Activated CD4-positive, alpha-beta T cell treated with anti-CD3 and anti-CD28 coated beads, Interleukin-2, amount 10 ng/mL, durations not matched to agents 7 days and 5 days (primary cell): ENCODE measurements at regions not wholly inside any gene's neighbourhood (a gene's known extent, or its start where the extent isn't known, plus 50 kb on each side); places are given as distances from the start of the nearest gene placed in this dataset.

ENCODE experiments used
- CTCF ChIA-PET: fragments of 350-600 bp; sonication (Branson Sonifier 250); formaldehyde crosslinking; loops from one replicate; lab custom pipeline; 2021; ENCODE audit warnings: antibody characterized with exemption; lab: Charles Lee
- POLR2A ChIA-PET: fragments of 350-600 bp; sonication (Branson Sonifier 250); formaldehyde crosslinking; loops from one replicate; lab custom pipeline; 2021; ENCODE audit warnings: antibody characterized with exemption; lab: Charles Lee
- DNase-seq: peaks from one replicate; pipeline ENCODE4 v3.0.0-alpha.2; 2020
- H3K27ac Mint-ChIP-seq: one replicate; pipeline ENCODE4 v1.8.0; 2021; ENCODE audit warnings: mild to moderate bottlenecking, moderate library complexity, mixed read lengths
- H3K27me3 Mint-ChIP-seq: one replicate; pipeline ENCODE4 v1.8.0; 2021; ENCODE audit warnings: mixed read lengths
- H3K36me3 Mint-ChIP-seq: one replicate; pipeline ENCODE4 v1.8.0; 2021; ENCODE audit warnings: low read depth, mixed read lengths
- H3K4me1 Mint-ChIP-seq: one replicate; pipeline ENCODE4 v1.8.0; 2021; ENCODE audit warnings: mixed read lengths
- H3K4me3 Mint-ChIP-seq: one replicate; pipeline ENCODE4 v1.8.0; 2021; ENCODE audit warnings: mild to moderate bottlenecking, moderate library complexity, mixed read lengths
- H3K9me3 Mint-ChIP-seq: one replicate; pipeline ENCODE4 v1.8.0; 2021; ENCODE audit warnings: mixed read lengths

- peaks cover 19% of the 10 kb centered on the region for H3K27me3 Mint-ChIP-seq
- CTCF ChIA-PET = interaction anchor here (0.9 kb wide), 1 partner anchor 21 kb away, joined by 3 read pairs; no protein-coding TSS in a partner anchor
- POLR2A ChIA-PET = no interaction called here
- DNase-seq = no peak
- no peak overlapping the region for H3K27ac Mint-ChIP-seq
- no peak overlapping the region for H3K4me3 Mint-ChIP-seq
- H3K4me1 Mint-ChIP-seq = no peaks in the 10 kb centered on the region
- no peaks in the 10 kb centered on the region for H3K9me3 Mint-ChIP-seq
- no peaks in the 10 kb centered on the region for H3K36me3 Mint-ChIP-seq
Observed at GRCh38 chr20:23199356-23199755, 113.2 kb upstream of the CD93 start.

DNA sequence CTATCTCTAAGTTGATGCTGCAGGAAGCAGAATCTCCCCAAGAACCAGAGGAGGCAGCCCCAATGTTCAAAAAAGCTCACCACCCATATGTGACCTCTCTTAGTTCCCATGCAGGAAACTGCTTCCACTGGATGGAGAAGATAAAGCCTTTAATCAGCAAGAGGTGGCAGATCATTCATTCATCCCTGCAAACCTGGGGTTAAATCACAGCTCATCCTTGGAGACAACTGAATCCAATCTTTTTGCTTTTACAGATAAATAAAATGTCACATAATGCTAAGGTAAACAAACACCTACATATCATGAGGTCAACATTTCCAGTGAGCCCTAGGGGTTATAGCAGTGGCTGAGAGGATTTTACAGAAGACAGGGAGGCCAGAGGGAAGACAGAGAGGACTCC, 112.7 kb upstream of the CD93 start:
- Mint-ChIP-seq H3K27me3 (peaks cover 20% of the 10 kb centered on the region), H3K4me3 (no peak overlapping the region), H3K27ac (no peak overlapping the region), H3K4me1 (no peaks in the 10 kb centered on the region), H3K36me3 (no peaks in the 10 kb centered on the region), H3K9me3 (no peaks in the 10 kb centered on the region)
- CTCF ChIA-PET = interaction anchor here (0.9 kb wide), 1 partner anchor 20 kb away, joined by 3 read pairs; no protein-coding TSS in a partner anchor
- POLR2A ChIA-PET = no interaction called here
- no peak for DNase-seq

- ChIA-PET POLR2A (interaction anchor here (0.6 kb wide), 1 partner anchor 19 kb away, joined by 3 read pairs; no protein-coding TSS in a partner anchor), CTCF (no interaction called here)
- no peaks in the 10 kb centered on the region for H3K4me1 Mint-ChIP-seq
- H3K4me3 Mint-ChIP-seq = no peak overlapping the region
- no peak for DNase-seq
- no peaks in the 10 kb centered on the region for H3K9me3 Mint-ChIP-seq
- H3K27me3 Mint-ChIP-seq = peaks cover 20% of the 10 kb centered on the region
- H3K36me3 Mint-ChIP-seq = no peaks in the 10 kb centered on the region
- no peak overlapping the region for H3K27ac Mint-ChIP-seq
Observed at GRCh38 chr20:23197836-23198235, 111.7 kb upstream of the CD93 start.

DNA sequence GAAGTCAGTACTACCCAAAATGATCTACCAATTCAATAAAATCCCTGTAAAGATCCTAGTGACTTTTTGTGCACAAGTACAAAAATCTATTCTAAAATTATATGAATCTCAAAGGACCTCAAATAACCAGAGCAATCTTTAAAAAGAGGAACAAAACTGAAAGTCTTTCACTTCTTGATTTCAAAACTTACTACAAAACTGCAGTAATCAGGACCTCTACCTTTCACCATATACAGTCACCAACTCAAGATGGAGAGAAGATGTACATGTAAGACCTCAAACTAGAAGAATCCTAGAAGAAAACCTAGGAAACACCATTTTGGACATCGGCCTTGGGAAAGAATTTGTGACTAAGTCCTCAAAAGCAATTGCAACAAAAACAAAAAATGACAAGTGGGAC, 109.5 kb upstream of the CD93 start:
- peaks cover 23% of the 10 kb centered on the region for H3K27me3 Mint-ChIP-seq
- ChIA-PET CTCF (no interaction called here), POLR2A (no interaction called here)
- no peaks in the 10 kb centered on the region for H3K4me1 Mint-ChIP-seq
- H3K27ac Mint-ChIP-seq = no peak overlapping the region
- H3K36me3 Mint-ChIP-seq = no peaks in the 10 kb centered on the region
- no peak overlapping the region for H3K4me3 Mint-ChIP-seq
- no peak for DNase-seq
- H3K9me3 Mint-ChIP-seq = no peaks in the 10 kb centered on the region

GRCh38 chr20:23193801-23194384, 107.8 kb upstream of the CD93 start:
- H3K4me1 Mint-ChIP-seq = no peaks in the 10 kb centered on the region
- H3K4me3 Mint-ChIP-seq = no peak overlapping the region
- POLR2A ChIA-PET = no interaction called here
- H3K27me3 Mint-ChIP-seq = peaks cover 23% of the 10 kb centered on the region
- CTCF ChIA-PET = interaction anchor here (0.5 to 0.8 kb wide), 2 partner anchors 13 to 40 kb away, joined by 3 to 7 read pairs; no protein-coding TSS in a partner anchor
- no peaks in the 10 kb centered on the region for H3K36me3 Mint-ChIP-seq
- H3K27ac Mint-ChIP-seq = no peak overlapping the region
- DNase-seq = no peak
- H3K9me3 Mint-ChIP-seq = no peaks in the 10 kb centered on the region

DNA sequence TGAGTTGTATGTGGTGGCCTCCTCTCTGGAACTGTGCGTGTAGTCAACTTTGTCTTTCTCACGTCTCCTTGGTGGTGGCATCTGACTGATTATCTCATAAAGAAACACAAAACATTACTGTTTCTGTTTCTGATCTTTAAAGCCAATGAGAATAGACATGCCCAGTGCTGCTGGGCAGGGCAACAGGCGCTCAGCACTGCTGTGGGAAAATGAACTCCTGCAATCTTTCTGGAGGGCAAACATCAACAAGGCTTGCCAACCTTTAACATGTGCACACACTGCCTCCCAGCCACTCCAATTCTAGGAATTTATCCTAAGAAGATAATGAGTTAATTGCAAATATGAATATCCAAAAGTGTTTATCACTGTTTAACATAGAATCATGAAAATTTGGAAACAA, 106.3 kb upstream of the CD93 start:
- DNase-seq = no peak
- POLR2A ChIA-PET = no interaction called here
- Mint-ChIP-seq H3K4me1 (no peaks in the 10 kb centered on the region), H3K9me3 (no peaks in the 10 kb centered on the region), H3K27me3 (peaks cover 15% of the 10 kb centered on the region), H3K27ac (no peak overlapping the region), H3K4me3 (no peak overlapping the region), H3K36me3 (no peaks in the 10 kb centered on the region)
- CTCF ChIA-PET = no interaction called here

- H3K9me3 Mint-ChIP-seq = peaks cover 2% of the 10 kb centered on the region
- no peak overlapping the region for H3K27ac Mint-ChIP-seq
- no peak overlapping the region for H3K4me3 Mint-ChIP-seq
- DNase-seq = no peak
- H3K27me3 Mint-ChIP-seq = peaks cover 4% of the 10 kb centered on the region
- CTCF ChIA-PET = no interaction called here
- H3K4me1 Mint-ChIP-seq = no peaks in the 10 kb centered on the region
- POLR2A ChIA-PET = no interaction called here
- H3K36me3 Mint-ChIP-seq = no peaks in the 10 kb centered on the region
Observed at GRCh38 chr20:23190557-23190956, 104.4 kb upstream of the CD93 start.

DNA sequence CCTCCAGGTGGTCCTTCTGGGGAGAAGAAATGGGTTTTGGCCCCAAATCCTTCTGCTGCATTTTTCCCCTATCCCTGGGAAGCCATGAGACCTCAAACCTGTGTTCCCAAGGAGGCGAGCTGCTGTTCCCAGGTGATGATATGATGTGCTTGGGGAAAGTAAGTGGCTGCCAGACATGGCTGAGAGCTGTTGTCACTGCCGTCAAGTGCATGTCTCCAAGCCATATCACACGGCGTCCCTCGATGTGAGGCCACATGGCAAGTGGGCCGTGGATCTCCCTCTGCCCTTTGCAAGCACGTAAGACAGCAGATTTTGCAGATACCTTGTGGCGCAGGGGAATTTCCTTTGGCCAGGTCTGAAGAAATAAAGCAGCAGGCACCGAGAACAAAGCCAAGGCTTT, 103.7 kb upstream of the CD93 start:
- CTCF ChIA-PET = no interaction called here
- DNase-seq = no peak
- H3K27ac Mint-ChIP-seq = no peak overlapping the region
- POLR2A ChIA-PET = no interaction called here
- H3K9me3 Mint-ChIP-seq = peaks cover 2% of the 10 kb centered on the region
- H3K4me1 Mint-ChIP-seq = no peaks in the 10 kb centered on the region
- H3K4me3 Mint-ChIP-seq = no peak overlapping the region
- H3K36me3 Mint-ChIP-seq = no peaks in the 10 kb centered on the region
- peaks cover 4% of the 10 kb centered on the region for H3K27me3 Mint-ChIP-seq

DNA sequence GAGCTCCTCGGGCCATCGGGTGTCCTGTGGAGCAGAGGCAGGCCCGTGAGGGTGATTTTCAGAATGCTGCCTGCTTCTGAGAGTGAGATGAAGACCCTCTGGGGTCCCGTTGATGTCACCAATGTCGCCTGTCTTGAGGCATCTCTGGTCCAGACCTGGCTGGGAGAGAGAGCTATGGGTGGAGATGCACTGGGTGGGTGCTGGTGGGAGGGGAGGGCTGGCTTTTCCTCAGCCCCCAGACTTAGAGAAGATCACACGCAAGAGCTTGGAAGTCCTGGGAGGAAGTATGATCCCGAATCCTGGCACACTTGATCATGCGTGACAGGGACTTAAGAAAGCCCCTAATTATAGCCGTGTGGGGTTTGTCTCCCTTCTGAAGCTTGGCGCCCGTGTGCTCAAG, 103.2 kb upstream of the CD93 start:
- Mint-ChIP-seq H3K36me3 (no peaks in the 10 kb centered on the region), H3K4me3 (no peak overlapping the region), H3K4me1 (no peaks in the 10 kb centered on the region), H3K9me3 (peaks cover 2% of the 10 kb centered on the region), H3K27me3 (peaks cover 4% of the 10 kb centered on the region), H3K27ac (no peak overlapping the region)
- CTCF ChIA-PET = no interaction called here
- POLR2A ChIA-PET = no interaction called here
- no peak for DNase-seq

GRCh38 chr20:23188377-23189169, 102.4 kb upstream of the CD93 start:
- H3K4me3 Mint-ChIP-seq = no peak overlapping the region
- H3K27me3 Mint-ChIP-seq = peaks cover 3% of the 10 kb centered on the region
- DNase-seq = no peak
- H3K27ac Mint-ChIP-seq = no peak overlapping the region
- POLR2A ChIA-PET = no interaction called here
- H3K4me1 Mint-ChIP-seq = no peaks in the 10 kb centered on the region
- H3K9me3 Mint-ChIP-seq = peaks cover 2% of the 10 kb centered on the region
- no peaks in the 10 kb centered on the region for H3K36me3 Mint-ChIP-seq
- CTCF ChIA-PET = no interaction called here

- no peaks in the 10 kb centered on the region for H3K36me3 Mint-ChIP-seq
- ChIA-PET POLR2A (no interaction called here), CTCF (no interaction called here)
- no peaks in the 10 kb centered on the region for H3K4me1 Mint-ChIP-seq
- no peak overlapping the region for H3K4me3 Mint-ChIP-seq
- no peak for DNase-seq
- H3K27ac Mint-ChIP-seq = no peak overlapping the region
- H3K9me3 Mint-ChIP-seq = peaks cover 6% of the 10 kb centered on the region
- peaks cover 3% of the 10 kb centered on the region for H3K27me3 Mint-ChIP-seq
Observed at GRCh38 chr20:23187751-23188150, 101.6 kb upstream of the CD93 start.

- no peak for DNase-seq
- POLR2A ChIA-PET = no interaction called here
- Mint-ChIP-seq H3K4me1 (no peaks in the 10 kb centered on the region), H3K27me3 (peaks cover 3% of the 10 kb centered on the region), H3K36me3 (no peaks in the 10 kb centered on the region), H3K4me3 (no peak overlapping the region), H3K27ac (no peak overlapping the region), H3K9me3 (peaks cover 7% of the 10 kb centered on the region)
- CTCF ChIA-PET = no interaction called here
Observed at GRCh38 chr20:23186808-23187207, 100.7 kb upstream of the CD93 start.

DNA sequence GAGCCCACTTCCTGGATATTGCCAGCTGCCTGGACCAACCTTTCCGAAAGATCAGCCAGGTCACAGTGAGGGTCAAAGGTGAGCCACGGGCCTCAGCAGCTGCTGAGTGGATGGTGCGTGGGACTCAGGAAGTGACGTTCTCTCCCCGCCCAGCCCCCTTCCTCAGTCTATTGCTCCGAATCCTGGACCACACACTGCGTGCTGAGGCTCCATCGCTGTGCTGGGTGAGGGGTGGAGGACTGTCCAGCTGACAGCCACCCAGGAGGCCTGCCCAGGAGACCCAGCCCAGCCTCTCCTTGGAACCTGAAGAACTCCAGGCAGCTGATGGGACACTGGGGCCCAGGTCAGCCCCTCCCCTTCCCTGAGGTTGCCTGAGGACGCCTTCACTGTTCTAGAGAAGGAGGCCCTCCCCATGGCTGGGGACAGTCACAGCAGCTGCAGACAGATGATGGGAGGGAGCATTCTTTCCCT, 94.4 kb upstream of the CD93 start:
- no peak for DNase-seq
- Mint-ChIP-seq H3K9me3 (peaks cover 6% of the 10 kb centered on the region), H3K36me3 (no peaks in the 10 kb centered on the region), H3K27ac (no peak overlapping the region), H3K4me1 (no peaks in the 10 kb centered on the region), H3K27me3 (peaks cover 13% of the 10 kb centered on the region), H3K4me3 (no peak overlapping the region)
- POLR2A ChIA-PET = no interaction called here
- CTCF ChIA-PET = no interaction called here
